ENCODE measurements at regions not wholly inside any gene's neighbourhood (a gene's known extent, or its start where the extent isn't known, plus 50 kb on each side); places are given as distances from the start of the nearest gene placed in this dataset.

DNA sequence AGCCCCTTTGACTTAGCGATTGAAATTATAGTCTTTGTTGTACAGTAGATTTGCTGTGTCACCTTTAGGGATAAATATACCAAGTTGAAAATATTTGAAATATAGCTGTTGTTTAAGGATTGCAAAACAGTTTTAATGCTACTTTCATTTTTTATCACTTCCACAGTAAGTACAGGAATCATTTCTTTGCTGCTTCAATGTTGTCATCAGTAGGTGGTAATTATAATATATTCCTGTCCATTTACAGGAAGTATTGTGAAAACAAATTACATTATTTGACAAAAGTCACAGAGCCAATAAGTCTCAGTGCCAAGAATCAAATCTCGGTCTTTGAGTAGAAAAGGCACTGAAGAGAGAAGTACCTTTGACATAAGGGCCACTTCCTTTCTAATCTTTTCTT is 342.6 kb upstream of the RGS6 start:
- H3K27ac ChIP-seq (ENCODE audit: low read length), result no peak overlapping the region
- H3K36me3 ChIP-seq (ENCODE audit: insufficient read depth, low read length), result peaks cover 4% of the 10 kb centered on the region; the same call in 1 of the 2 replicates
- no peak for DNase-seq
- H4K20me1 ChIP-seq (ENCODE audit: insufficient read depth, low read length), result peaks cover 3% of the 10 kb centered on the region; the same call in 1 of the 2 replicates
- ATAC-seq (ENCODE audit: insufficient read depth, low read depth), result no peak
- no peak overlapping the region for H3K4me2 ChIP-seq (ENCODE audit: insufficient read depth, low read length)
- H3K79me2 ChIP-seq (ENCODE audit: insufficient read depth, low read length), result peaks cover 17% of the 10 kb centered on the region
- TF ChIP-seq EZH2 (IDR thresholded peaks at IDR 0.05; ENCODE audit: borderline replicate concordance, low read depth, low read length, severe bottlenecking), result no peak
- TF ChIP-seq, protein P1, sequence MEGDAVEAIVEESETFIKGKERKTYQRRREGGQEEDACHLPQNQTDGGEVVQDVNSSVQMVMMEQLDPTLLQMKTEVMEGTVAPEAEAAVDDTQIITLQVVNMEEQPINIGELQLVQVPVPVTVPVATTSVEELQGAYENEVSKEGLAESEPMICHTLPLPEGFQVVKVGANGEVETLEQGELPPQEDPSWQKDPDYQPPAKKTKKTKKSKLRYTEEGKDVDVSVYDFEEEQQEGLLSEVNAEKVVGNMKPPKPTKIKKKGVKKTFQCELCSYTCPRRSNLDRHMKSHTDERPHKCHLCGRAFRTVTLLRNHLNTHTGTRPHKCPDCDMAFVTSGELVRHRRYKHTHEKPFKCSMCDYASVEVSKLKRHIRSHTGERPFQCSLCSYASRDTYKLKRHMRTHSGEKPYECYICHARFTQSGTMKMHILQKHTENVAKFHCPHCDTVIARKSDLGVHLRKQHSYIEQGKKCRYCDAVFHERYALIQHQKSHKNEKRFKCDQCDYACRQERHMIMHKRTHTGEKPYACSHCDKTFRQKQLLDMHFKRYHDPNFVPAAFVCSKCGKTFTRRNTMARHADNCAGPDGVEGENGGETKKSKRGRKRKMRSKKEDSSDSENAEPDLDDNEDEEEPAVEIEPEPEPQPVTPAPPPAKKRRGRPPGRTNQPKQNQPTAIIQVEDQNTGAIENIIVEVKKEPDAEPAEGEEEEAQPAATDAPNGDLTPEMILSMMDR (IDR thresholded peaks at IDR 0.05; ENCODE audit: borderline replicate concordance, extremely low read depth, low read length, poor library complexity, severe bottlenecking), result no peak
- no peak overlapping the region for H2AFZ ChIP-seq (ENCODE audit: low read depth, low read length)
- no peak overlapping the region for H3K9ac ChIP-seq (ENCODE audit: low read depth, low read length)
- H3K9me3 ChIP-seq (ENCODE audit: insufficient read depth, low read length, severe bottlenecking), result no peaks in the 10 kb centered on the region
- H3K27me3 ChIP-seq (ENCODE audit: insufficient read depth, low read length, poor library complexity), result no peaks in the 10 kb centered on the region
- H3K4me1 ChIP-seq (ENCODE audit: insufficient read depth, low read length), result peaks cover 47% of the 10 kb centered on the region
- no peak overlapping the region for H3K4me3 ChIP-seq (ENCODE audit: low read depth in 1 of 2, low read length in 2 of 2)

DNA sequence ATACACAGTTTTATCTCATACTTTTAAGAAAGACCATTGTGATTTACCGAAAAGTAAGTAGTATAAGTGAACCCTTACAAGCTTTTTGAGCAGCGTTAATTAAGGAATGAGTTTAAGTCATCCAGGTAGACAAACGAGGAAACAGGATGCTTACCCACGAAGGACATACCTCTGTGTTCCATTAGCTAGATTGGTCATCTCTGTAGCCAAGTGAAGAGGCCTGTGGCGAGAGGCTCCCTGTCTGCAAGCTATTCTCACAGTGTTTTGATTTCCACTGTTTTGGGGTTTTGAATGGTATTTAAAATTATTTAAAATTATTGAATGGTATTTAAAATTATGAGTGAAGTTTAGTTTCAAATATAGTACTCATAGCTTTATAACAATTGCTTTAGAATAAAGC is 342.1 kb upstream of the RGS6 start:
- Histone ChIP-seq H3K27ac (ENCODE audit: low read length) (no peak overlapping the region), H3K9ac (ENCODE audit: low read depth, low read length) (no peak overlapping the region), H3K79me2 (ENCODE audit: insufficient read depth, low read length) (peaks cover 17% of the 10 kb centered on the region), H3K27me3 (ENCODE audit: insufficient read depth, low read length, poor library complexity) (no peaks in the 10 kb centered on the region), H3K36me3 (ENCODE audit: insufficient read depth, low read length) (peaks cover 4% of the 10 kb centered on the region; the same call in 1 of the 2 replicates), H3K4me3 (ENCODE audit: low read depth in 1 of 2, low read length in 2 of 2) (no peak overlapping the region), H3K4me2 (ENCODE audit: insufficient read depth, low read length) (no peak overlapping the region), H2AFZ (ENCODE audit: low read depth, low read length) (no peak overlapping the region), H4K20me1 (ENCODE audit: insufficient read depth, low read length) (peaks cover 3% of the 10 kb centered on the region; the same call in 1 of the 2 replicates), H3K9me3 (ENCODE audit: insufficient read depth, low read length, severe bottlenecking) (no peaks in the 10 kb centered on the region), H3K4me1 (ENCODE audit: insufficient read depth, low read length) (peaks cover 52% of the 10 kb centered on the region)
- no peak for DNase-seq
- TF ChIP-seq EZH2 (IDR thresholded peaks at IDR 0.05; ENCODE audit: borderline replicate concordance, low read depth, low read length, severe bottlenecking), result no peak
- TF ChIP-seq, protein P1 (IDR thresholded peaks at IDR 0.05; ENCODE audit: borderline replicate concordance, extremely low read depth, low read length, poor library complexity, severe bottlenecking), result no peak
- no peak for ATAC-seq (ENCODE audit: insufficient read depth, low read depth)

DNA sequence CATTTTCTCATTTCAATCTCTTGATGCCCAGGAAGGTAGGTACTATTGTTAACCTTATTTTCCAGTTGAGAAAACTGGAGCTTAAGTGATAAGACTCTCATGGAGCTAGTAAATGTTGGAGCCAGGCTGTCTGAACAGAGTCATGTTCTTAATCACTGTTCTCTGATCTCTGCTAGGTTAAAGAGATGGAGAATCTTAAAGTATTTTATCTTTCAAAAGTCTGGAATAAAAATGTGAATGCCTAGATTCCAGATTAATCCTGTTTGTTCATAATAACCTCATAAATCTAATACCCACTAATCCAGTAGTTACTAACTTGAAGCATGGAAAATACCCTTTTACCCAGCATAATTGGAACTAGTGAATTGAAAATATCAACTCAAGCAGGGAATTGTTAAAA is 341.0 kb upstream of the RGS6 start:
- no peak for DNase-seq
- H3K27me3 ChIP-seq (ENCODE audit: insufficient read depth, low read length, poor library complexity), result no peaks in the 10 kb centered on the region
- peak overlapping the region; percentile 81 for H3K27ac ChIP-seq (ENCODE audit: low read length)
- H3K4me2 ChIP-seq (ENCODE audit: insufficient read depth, low read length), result peak overlapping the region; percentile 50; the same call in 1 of the 2 replicates
- peaks cover 27% of the 10 kb centered on the region for H3K79me2 ChIP-seq (ENCODE audit: insufficient read depth, low read length)
- H3K4me1 ChIP-seq (ENCODE audit: insufficient read depth, low read length), result peaks cover 63% of the 10 kb centered on the region
- no peak overlapping the region for H2AFZ ChIP-seq (ENCODE audit: low read depth, low read length)
- peak overlapping the region; percentile 18; the same call in 1 of the 2 replicates for H3K9ac ChIP-seq (ENCODE audit: low read depth, low read length)
- no peaks in the 10 kb centered on the region for H3K9me3 ChIP-seq (ENCODE audit: insufficient read depth, low read length, severe bottlenecking)
- H3K36me3 ChIP-seq (ENCODE audit: insufficient read depth, low read length), result peaks cover 4% of the 10 kb centered on the region; the same call in 1 of the 2 replicates
- peaks cover 3% of the 10 kb centered on the region; the same call in 1 of the 2 replicates for H4K20me1 ChIP-seq (ENCODE audit: insufficient read depth, low read length)
- no peak overlapping the region for H3K4me3 ChIP-seq (ENCODE audit: low read depth in 1 of 2, low read length in 2 of 2)
- TF ChIP-seq, protein P1 (IDR thresholded peaks at IDR 0.05; ENCODE audit: borderline replicate concordance, extremely low read depth, low read length, poor library complexity, severe bottlenecking), result no peak
- no peak for TF ChIP-seq EZH2 (IDR thresholded peaks at IDR 0.05; ENCODE audit: borderline replicate concordance, low read depth, low read length, severe bottlenecking)
- no peak for ATAC-seq (ENCODE audit: insufficient read depth, low read depth)

Measured in DND-41 (cell line).